Superior temporal gyrus (tissue), 1 donor: ENCODE measurements at regions not wholly inside any gene's neighbourhood (a gene's known extent, or its start where the extent isn't known, plus 50 kb on each side); places are given as distances from the start of the nearest gene placed in this dataset.
"Not testable (repeated sequence)": the region's sequence is repeated elsewhere in the genome, so short reads cannot be mapped to it uniquely, and the experiment has no call there.

ENCODE experiments used
- DNase-seq: peaks from one replicate; pipeline ENCODE4 v3.0.0-alpha.2; 2016; ENCODE audit errors: extremely low spot score

GRCh38 chr9:100811643-100812042 is 216.9 kb upstream of the PLPPR1 start:
- no peak for DNase-seq

- DNase-seq = no peak
These were observed 214.7 kb upstream of the PLPPR1 start for GRCh38 chr9:100813871-100814270.

DNA sequence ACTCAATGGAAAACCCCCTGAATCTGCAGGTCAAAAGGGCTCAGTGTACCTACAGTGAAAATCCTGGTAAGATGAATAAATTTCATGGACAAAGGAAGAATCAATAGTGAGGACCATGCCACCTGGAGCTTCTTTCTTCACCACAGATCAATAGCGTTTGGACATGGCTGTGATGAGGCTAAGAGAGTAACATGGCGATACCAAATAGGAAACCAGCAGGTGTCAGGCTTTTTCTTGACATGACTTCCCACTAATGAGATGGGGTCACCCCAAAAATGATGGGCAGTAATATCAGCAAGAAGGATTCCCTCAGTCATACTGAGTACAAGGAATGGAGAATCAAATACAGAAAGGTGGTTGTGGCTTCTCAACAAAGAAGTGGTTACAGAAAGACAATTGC is 208.5 kb upstream of the PLPPR1 start:
- no peak for DNase-seq

GRCh38 chr9:100833035-100833434 is 195.5 kb upstream of the PLPPR1 start:
- DNase-seq = not testable (repeated sequence)

DNA sequence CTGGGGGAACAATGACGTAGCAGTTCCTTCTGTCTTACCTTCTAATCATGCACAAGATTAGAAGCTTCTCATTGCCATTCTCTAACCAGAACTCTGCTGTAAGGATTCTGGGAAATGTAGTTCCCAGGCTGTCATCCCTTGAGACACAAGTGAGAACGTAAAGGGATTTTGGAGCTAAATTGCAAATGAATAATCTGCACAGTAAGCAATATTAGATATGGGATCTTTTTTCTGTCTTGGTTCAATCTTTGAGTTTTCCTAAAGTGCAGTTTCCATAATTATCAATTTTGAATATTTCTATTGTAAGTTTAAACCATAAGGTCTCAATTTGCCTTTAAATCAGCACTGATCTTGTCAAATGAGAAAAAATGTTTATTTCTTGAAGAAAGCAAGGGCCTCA is 189.7 kb upstream of the PLPPR1 start:
- DNase-seq = no peak

GRCh38 chr9:100848726-100849125 is 179.8 kb upstream of the PLPPR1 start:
- no peak for DNase-seq

GRCh38 chr9:100852088-100852487 is 176.4 kb upstream of the PLPPR1 start:
- no peak for DNase-seq

GRCh38 chr9:100856238-100856637 is 172.3 kb upstream of the PLPPR1 start:
- no peak for DNase-seq

GRCh38 chr9:100865111-100865510 is 163.4 kb upstream of the PLPPR1 start:
- no peak for DNase-seq

DNA sequence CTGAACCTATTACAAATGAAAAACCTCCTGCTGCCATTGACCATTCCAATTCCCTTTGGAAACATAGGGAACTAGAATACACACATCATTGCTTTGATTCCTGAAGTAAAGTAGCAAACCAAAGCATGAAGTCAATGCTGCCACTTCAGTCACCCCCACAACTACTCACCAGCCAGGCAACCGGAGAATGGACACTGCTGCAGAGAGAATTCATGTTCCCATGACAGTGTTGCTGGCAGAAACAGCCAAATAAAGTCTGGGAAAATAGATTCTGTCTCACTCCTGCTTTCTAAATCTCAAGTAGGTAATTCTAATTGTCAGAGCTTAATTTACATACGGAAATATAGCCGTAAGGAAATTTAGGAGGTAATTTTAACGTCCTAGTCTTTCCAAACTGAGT is 162.9 kb upstream of the PLPPR1 start:
- DNase-seq = no peak

- no peak for DNase-seq
These were observed 159.2 kb upstream of the PLPPR1 start for GRCh38 chr9:100869326-100869725.

GRCh38 chr9:100879884-100880283 is 148.6 kb upstream of the PLPPR1 start:
- no peak for DNase-seq

DNA sequence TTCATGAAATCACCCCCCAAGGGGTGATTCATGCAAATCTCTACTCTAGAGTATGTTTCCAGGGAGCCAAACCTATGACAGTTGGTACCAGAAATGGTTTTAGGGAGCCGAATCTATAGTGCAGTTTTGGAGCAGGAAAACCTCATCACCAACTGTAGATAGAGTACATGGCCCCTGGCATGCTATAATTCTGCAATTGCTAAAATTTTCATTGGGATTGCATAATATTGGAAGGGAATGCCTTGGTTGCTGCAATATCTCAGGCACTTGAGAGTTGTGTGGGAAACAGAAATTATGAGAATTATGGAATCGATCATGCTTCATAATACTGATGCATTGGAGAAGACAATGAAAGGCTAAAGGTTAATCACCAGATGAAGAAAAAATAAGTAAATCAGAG is 148.2 kb upstream of the PLPPR1 start:
- no peak for DNase-seq

GRCh38 chr9:100884518-100884917 is 144.0 kb upstream of the PLPPR1 start:
- peak; percentile 56 for DNase-seq

- no peak for DNase-seq
These were observed 138.2 kb upstream of the PLPPR1 start for GRCh38 chr9:100890321-100890720.

- no peak for DNase-seq
These were observed 117.3 kb upstream of the PLPPR1 start for GRCh38 chr9:100911273-100911672.

GRCh38 chr9:100913257-100913656 is 115.3 kb upstream of the PLPPR1 start:
- DNase-seq = no peak

- no peak for DNase-seq
These were observed 114.3 kb upstream of the PLPPR1 start for GRCh38 chr9:100914266-100914665.

GRCh38 chr9:100919506-100919905 is 109.0 kb upstream of the PLPPR1 start:
- no peak for DNase-seq

- no peak for DNase-seq
These were observed 102.2 kb upstream of the PLPPR1 start for GRCh38 chr9:100926366-100926765.

- no peak for DNase-seq
These were observed 100.8 kb upstream of the PLPPR1 start for GRCh38 chr9:100927763-100928162.

GRCh38 chr9:100933656-100934055 is 94.9 kb upstream of the PLPPR1 start:
- no peak for DNase-seq

DNA sequence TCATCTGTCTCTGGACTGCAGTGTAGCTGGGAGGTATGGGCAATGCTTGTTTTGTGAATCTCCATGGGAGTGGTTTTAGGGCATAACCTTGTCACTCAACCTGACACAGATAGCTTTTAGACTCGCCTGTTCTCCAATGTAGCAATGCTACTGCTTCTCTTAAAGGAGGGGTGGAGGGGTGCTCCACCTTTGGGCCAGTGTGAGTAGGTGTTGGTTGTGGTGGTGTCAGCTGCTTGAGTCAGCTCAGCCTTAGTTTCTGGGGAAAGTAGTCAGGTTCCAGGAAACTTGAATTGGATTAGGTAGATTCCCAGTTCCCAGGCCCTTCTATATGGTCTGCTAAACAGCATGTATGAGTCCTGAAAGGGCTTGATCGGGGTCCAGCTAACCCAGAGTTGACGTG is 91.1 kb upstream of the PLPPR1 start:
- no peak for DNase-seq

GRCh38 chr9:100938507-100938906 is 90.0 kb upstream of the PLPPR1 start:
- DNase-seq = no peak

DNA sequence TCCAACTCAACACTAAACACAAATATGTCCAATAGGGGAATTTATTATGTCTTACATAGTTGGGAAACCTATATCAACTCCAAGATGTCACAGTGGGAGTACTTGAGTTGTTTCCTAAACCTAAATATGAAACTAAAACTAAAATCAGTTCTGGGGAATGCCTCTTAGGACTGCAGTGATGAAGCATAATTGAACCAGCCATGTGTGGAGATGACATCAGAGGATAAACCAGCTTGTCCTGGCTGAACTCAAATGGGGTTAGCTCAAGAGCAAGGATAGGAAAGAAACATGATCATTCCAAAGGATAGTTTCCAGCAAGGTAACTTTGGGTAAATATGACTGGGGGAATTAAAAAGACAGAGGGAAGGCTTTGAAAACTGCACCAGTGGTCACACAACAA is 88.9 kb upstream of the PLPPR1 start:
- DNase-seq = no peak
